ENCODE measurements at regions not wholly inside any gene's neighbourhood (a gene's known extent, or its start where the extent isn't known, plus 50 kb on each side); places are given as distances from the start of the nearest gene placed in this dataset.
"Not testable (repeated sequence)": the region's sequence is repeated elsewhere in the genome, so short reads cannot be mapped to it uniquely, and the experiment has no call there.

DNA sequence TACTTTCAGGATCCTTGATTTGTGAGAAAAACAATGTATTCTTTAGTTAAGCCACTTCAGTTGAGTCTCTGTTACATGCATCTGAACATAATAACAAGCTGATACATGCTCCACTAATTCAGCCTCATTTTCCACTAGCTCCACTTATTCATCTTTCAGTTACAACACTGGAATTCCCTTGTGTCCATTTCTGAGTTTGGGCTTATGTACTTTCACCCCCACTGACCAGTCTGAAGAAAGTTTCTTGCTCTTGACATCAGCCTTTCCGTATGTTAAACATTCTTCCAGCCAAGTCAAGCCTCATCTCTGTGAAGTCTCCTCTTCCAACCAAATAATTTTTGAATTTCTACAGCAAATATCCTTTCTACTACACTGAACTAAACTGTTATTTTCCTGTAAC, 592.5 kb upstream of the NOVA1 start:
- FAIRE-seq (no peak), DNase-seq (ENCODE audit: insufficient read length, low spot score) (no peak)

DNA sequence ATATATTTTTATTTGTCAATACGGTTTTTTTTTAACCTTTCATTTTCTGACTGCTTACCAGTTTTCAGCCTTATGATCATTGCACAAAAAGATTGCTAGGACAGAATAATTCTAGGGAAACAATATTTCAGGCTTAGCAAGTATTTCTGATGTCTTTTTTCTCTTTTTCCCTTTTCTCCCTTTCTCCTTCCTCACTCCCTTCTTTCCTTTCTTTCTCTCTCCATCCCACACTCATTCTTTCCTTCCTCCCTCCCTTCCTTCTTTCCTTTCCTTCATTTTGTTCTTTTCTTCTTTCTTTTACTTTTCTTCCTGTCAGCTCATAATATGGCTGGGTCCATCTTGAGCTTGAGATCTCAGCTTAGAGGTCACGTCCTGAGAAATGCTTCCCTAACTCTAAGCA, 601.4 kb upstream of the NOVA1 start:
- FAIRE-seq (no peak), DNase-seq (ENCODE audit: insufficient read length, low spot score) (no peak)

GRCh38 chr14:27205036-27205435, 607.2 kb upstream of the NOVA1 start:
- DNase-seq (ENCODE audit: insufficient read length, low spot score) (no peak), FAIRE-seq (no peak)

DNA sequence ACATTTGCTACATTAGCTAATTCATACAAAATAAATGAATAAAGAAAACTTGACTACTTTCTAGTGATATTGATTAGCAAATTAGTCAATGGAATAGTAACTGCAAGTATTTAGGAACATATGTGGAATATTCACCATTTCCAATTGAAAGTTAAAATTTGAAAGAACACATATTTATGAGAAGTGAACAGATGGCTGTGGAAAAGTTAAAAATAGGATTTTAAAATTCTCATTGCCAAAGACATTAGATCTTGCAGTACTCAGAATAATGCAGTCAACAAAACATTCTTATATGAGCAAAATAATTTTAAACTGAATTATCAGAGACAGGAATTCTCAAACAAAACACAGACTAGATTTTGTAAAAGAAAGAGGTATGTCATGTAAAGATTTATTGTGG, 613.9 kb upstream of the NOVA1 start:
- DNase-seq (ENCODE audit: insufficient read length, low spot score) (no peak), FAIRE-seq (no peak)

- DNase-seq (ENCODE audit: insufficient read length, low spot score): no peak
These were observed 624.8 kb upstream of the NOVA1 start for GRCh38 chr14:27222671-27223070.

GRCh38 chr14:27223906-27224305, 626.1 kb upstream of the NOVA1 start:
- DNase-seq (ENCODE audit: insufficient read length, low spot score) (no peak), FAIRE-seq (no peak)

More at GRCh38 chr14:27222671-27223070, 624.8 kb upstream of the NOVA1 start:
- no peak for FAIRE-seq

DNA sequence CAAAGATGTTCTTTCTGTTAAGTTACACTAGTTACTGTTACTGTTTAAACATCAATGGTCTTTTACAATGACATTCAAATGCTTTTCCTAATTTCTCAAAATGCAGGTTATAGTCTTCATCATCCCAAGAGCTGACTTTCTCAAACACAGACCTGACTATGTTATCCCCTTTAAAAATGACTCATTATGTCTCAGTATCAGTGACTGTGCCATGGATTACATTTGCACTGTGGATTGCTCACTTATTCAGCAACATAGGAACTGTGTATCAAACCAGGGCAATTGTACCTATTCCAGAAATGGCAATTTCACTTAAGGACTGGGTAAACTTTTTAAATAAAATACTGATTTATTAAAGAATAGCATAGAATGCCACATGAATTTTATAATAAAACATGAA, 630.2 kb upstream of the NOVA1 start:
- FAIRE-seq: no peak
- DNase-seq (ENCODE audit: insufficient read length, low spot score): no peak

GRCh38 chr14:27234331-27234730, 636.5 kb upstream of the NOVA1 start:
- no peak for DNase-seq (ENCODE audit: insufficient read length, low spot score)
- FAIRE-seq: peak; percentile 26

GRCh38 chr14:27236601-27237000, 638.8 kb upstream of the NOVA1 start:
- DNase-seq (ENCODE audit: insufficient read length, low spot score) (no peak), FAIRE-seq (no peak)

DNA sequence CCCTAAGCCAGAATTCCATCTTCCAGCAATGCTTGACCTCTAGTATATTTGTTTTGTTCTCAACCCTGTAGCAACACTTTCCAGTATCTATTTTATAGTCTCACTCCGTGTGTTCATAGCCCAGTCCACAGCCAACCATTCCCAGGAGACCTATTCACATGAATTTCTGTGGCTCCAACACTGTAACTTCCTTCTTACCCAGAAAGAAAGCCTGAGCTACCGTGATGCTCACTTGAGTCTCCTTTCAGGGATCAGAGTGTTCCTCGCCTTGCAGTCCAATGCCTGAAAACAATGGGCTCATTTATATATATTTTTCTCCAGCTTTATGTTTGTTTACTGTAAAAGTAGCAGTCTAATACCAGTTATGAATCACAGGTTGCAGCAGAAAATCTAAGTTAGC, 645.0 kb upstream of the NOVA1 start:
- DNase-seq (ENCODE audit: insufficient read length, low spot score): no peak
- FAIRE-seq: no peak

DNA sequence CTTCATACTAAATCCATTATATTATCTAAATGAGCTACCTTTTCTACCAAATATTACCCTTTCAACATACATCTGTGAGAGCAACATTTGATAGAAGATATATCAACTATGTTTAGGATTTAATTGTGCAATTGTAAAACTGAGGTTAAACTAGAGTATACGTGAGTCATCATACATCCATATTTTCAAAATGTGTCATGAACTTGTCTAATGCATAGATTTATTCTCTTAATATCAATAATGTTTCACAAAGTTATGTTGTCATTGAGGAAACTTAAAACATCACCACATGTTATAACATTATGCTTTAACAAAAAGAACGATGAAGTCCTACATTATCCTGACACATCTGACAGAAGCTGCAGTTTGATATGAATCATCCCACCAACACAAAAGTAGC, 645.5 kb upstream of the NOVA1 start:
- FAIRE-seq (peak; percentile 55), DNase-seq (ENCODE audit: insufficient read length, low spot score) (no peak)

DNA sequence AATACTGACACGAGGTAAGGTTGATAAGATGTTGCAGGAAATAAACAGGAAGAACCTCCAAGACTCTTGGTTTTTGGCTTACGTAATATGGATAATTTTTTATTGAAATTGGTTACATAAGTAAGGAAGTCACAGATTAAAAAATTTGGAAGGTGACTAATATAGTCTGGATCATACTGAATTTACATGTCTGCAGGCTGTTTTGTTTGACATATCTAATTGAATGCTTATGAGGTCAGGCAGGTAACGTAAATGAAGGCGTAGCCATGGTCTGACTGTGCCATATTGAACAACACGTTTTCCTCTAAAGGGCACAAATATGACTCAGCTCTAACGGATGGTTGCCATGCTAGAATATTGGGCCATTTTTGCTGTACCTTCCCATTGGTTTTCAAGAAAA, 648.1 kb upstream of the NOVA1 start:
- FAIRE-seq: peak; percentile 38
- no peak for DNase-seq (ENCODE audit: insufficient read length, low spot score)

DNA sequence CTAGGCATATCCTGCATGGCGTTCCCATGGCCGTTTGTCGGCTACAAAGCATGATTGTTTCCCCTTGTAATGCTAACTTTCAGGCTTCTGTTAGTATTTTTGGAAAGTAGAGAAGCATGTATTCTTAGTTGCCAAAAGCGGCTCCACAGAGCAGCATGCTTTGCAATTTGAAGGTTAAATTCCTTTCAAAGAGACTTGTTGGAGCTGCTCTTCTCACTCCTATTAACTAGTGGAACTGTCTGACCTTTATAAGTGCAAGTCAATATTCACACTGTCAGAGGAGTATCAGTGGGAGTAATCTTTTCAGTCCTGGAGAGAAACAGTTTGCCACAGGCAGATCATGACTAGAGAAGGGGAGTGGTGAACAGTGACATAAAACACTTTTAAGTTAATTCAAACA, 656.1 kb upstream of the NOVA1 start:
- FAIRE-seq: peak; percentile 40
- DNase-seq (ENCODE audit: insufficient read length, low spot score): no peak

DNA sequence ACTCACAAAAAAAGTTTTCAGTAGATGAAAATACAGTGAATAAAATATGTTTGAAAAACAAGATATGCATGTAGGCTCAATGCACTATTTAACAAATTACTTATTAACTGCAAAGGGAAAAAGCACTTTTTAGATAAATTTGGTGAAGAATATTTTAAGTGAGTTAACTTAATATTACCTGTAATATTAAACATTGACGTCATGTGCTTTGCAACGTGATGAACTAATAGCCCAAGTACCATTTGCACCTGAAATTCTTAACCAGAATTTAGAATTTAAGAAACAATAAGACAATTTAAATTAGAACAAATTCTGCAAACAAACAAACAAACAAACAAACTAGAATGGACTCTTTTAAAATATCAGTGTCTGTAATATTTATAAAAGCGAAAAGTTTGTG, 659.0 kb upstream of the NOVA1 start:
- DNase-seq (ENCODE audit: insufficient read length, low spot score) (no peak), FAIRE-seq (no peak)

DNA sequence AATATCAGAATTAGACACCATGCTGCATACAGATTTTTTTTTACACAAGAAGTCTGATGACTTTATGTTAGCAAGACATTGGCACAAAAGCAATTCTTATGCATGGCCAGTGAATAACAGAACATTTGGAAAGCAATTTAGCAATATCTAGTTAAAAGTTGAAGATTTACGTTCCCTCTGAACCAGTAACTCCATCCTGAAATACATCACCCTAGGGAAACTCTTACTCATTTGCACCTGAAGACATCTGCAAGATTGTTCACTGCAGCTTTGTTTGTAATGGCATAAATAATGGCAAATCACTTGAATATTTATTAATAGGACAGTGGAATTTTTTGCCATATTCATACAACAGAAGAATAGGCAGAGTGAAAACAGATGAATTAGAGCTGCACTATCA, 670.0 kb upstream of the NOVA1 start:
- FAIRE-seq: no peak
- no peak for DNase-seq (ENCODE audit: insufficient read length, low spot score)

DNA sequence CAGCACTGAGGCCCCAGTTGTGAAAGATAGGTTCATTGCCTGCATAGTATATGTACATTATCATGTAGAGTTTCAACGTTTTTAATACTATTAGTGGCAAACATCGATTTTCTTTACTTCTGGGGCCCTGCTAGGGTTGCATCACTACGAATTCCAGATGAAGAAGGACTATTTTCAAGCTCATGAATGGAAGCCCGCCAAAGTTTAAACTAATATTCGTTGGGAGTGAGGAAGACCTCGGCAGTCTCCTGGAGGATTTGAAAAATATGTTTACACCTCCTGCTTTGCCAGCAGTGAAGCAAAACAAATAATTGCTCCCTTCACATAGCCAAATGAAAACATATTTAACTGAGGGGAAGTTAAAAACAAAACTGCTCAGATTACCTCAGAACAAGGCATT, 672.9 kb upstream of the NOVA1 start:
- FAIRE-seq: peak; percentile 31

DNA sequence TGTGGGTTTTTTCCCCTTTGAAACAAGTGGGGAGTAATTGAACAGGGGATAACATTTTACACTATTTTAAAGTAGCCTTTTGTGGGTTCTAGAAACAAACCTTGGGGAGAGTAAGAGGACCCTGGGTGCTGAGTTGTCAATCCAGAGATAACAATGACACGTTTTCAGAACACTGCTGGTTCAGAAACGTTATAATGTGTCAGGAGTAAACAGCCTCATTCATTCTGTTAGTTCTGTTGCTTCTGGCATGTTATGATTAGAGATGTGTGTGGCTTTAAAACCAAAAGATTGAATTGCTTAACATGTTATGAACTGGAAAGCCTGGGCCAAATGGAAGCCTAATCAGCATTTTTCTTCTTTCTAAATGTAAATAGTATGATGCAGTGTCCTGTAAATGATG, 680.5 kb upstream of the NOVA1 start:
- DNase-seq (ENCODE audit: insufficient read length, low spot score) (no peak), FAIRE-seq (peak; percentile 26)

More for the DNA sequence above, 672.9 kb upstream of the NOVA1 start:
- no peak for DNase-seq (ENCODE audit: insufficient read length, low spot score)

- DNase-seq (ENCODE audit: insufficient read length, low spot score): no peak
- no peak for FAIRE-seq
These were observed 707.7 kb upstream of the NOVA1 start for GRCh38 chr14:27305441-27305945.

- DNase-seq (ENCODE audit: insufficient read length, low spot score); FAIRE-seq: not testable (repeated sequence)
These were observed 714.9 kb upstream of the NOVA1 start for GRCh38 chr14:27312730-27313129.

- no peak for FAIRE-seq
- DNase-seq (ENCODE audit: insufficient read length, low spot score): no peak
These were observed 716.4 kb upstream of the NOVA1 start for GRCh38 chr14:27314231-27314630.

GRCh38 chr14:27315477-27315876, 717.6 kb upstream of the NOVA1 start:
- DNase-seq (ENCODE audit: insufficient read length, low spot score): no peak
- no peak for FAIRE-seq

- no peak for FAIRE-seq
- DNase-seq (ENCODE audit: insufficient read length, low spot score): no peak
These were observed 718.1 kb upstream of the NOVA1 start for GRCh38 chr14:27315947-27316346.

GRCh38 chr14:27318774-27319420, 721.1 kb upstream of the NOVA1 start:
- DNase-seq (ENCODE audit: insufficient read length, low spot score) (no peak), FAIRE-seq (no peak)

All from HTR-8/SVneo (cell line).